NT2/D1 (cell line): ENCODE measurements at regions not wholly inside any gene's neighbourhood (a gene's known extent, or its start where the extent isn't known, plus 50 kb on each side); places are given as distances from the start of the nearest gene placed in this dataset.

Experiments used
- DNase-seq: peaks from one replicate; pipeline ENCODE4 v3.0.0-alpha.2; 2011; ENCODE audit warnings: low read depth, low spot score
- H3K27me3 ChIP-seq: 2 replicates; pipeline ENCODE4 v1.6.0; 2011; ENCODE audit warnings: mild to moderate bottlenecking; ENCODE audit not compliant: insufficient read length, insufficient read depth
- H3K36me3 ChIP-seq: 2 replicates; pipeline ENCODE4 v1.6.1; 2011; ENCODE audit warnings: mild to moderate bottlenecking, low read length, mixed read lengths; ENCODE audit not compliant: insufficient read depth, insufficient read length
- H3K4me1 ChIP-seq: 2 replicates; pipeline ENCODE4 v1.5.1; 2011; ENCODE audit not compliant: insufficient read depth, insufficient read length
- H3K4me3 ChIP-seq: 2 replicates; pipeline ENCODE4 v1.5.1; 2011; ENCODE audit warnings: low read depth; ENCODE audit not compliant: insufficient read length
- H3K9ac ChIP-seq: 2 replicates; pipeline ENCODE4 v1.6.0; 2011; ENCODE audit warnings: low read depth; ENCODE audit not compliant: insufficient read length
- H3K9me3 ChIP-seq: 2 replicates; pipeline ENCODE4 v1.5.1; 2011; ENCODE audit warnings: mild to moderate bottlenecking, low read length; ENCODE audit not compliant: insufficient read depth
- SUZ12 ChIP-seq: IDR thresholded peaks from 2 replicates; pipeline ENCODE4 v1.6.1; 2011; ENCODE audit not compliant: insufficient read length, insufficient read depth; ENCODE audit errors: extremely low read depth
- YY1 ChIP-seq: IDR thresholded peaks from 2 replicates; pipeline ENCODE4 v1.6.1; 2011; ENCODE audit not compliant: insufficient read length, insufficient read depth
- ZNF274 ChIP-seq: IDR thresholded peaks from 2 replicates; pipeline ENCODE4 v1.6.1; 2011; ENCODE audit warnings: mild to moderate bottlenecking, low read depth, low read length

GRCh38 chr15:45993072-45993471, 358.2 kb downstream of the SQOR start:
- Histone ChIP-seq H3K4me3 (no peak overlapping the region), H3K9me3 (no peaks in the 10 kb centered on the region), H3K9ac (no peak overlapping the region), H3K27me3 (no peaks in the 10 kb centered on the region), H3K36me3 (no peaks in the 10 kb centered on the region), H3K4me1 (no peaks in the 10 kb centered on the region)
- TF ChIP-seq ZNF274 (no peak), SUZ12 (no peak), YY1 (no peak)
- DNase-seq: no peak

GRCh38 chr15:45993508-45993907, 358.7 kb downstream of the SQOR start:
- no peak overlapping the region for H3K4me3 ChIP-seq
- H3K36me3 ChIP-seq: no peaks in the 10 kb centered on the region
- H3K9me3 ChIP-seq: no peaks in the 10 kb centered on the region
- H3K9ac ChIP-seq: no peak overlapping the region
- TF ChIP-seq YY1: no peak
- no peak for TF ChIP-seq ZNF274
- no peak for DNase-seq
- no peaks in the 10 kb centered on the region for H3K27me3 ChIP-seq
- H3K4me1 ChIP-seq: no peaks in the 10 kb centered on the region

GRCh38 chr15:45995800-45996199, 361.0 kb downstream of the SQOR start:
- H3K4me3 ChIP-seq: no peak overlapping the region
- H3K27me3 ChIP-seq: no peaks in the 10 kb centered on the region
- no peaks in the 10 kb centered on the region for H3K9me3 ChIP-seq
- TF ChIP-seq YY1: no peak
- TF ChIP-seq ZNF274: no peak
- no peak for TF ChIP-seq SUZ12
- H3K36me3 ChIP-seq: no peaks in the 10 kb centered on the region
- H3K9ac ChIP-seq: no peak overlapping the region
- no peak for DNase-seq
- no peaks in the 10 kb centered on the region for H3K4me1 ChIP-seq

- DNase-seq: no peak
- H3K4me1 ChIP-seq: no peaks in the 10 kb centered on the region
- TF ChIP-seq YY1: no peak
- no peaks in the 10 kb centered on the region for H3K27me3 ChIP-seq
- H3K4me3 ChIP-seq: no peak overlapping the region
- peaks cover 26% of the 10 kb centered on the region for H3K9me3 ChIP-seq
- no peak overlapping the region for H3K9ac ChIP-seq
- no peaks in the 10 kb centered on the region for H3K36me3 ChIP-seq
Observed at GRCh38 chr15:46014532-46014931, 379.7 kb downstream of the SQOR start.

- Histone ChIP-seq H3K27me3 (no peaks in the 10 kb centered on the region), H3K36me3 (no peaks in the 10 kb centered on the region), H3K4me1 (no peaks in the 10 kb centered on the region), H3K9ac (no peak overlapping the region), H3K4me3 (no peak overlapping the region), H3K9me3 (no peaks in the 10 kb centered on the region)
- DNase-seq: no peak
- TF ChIP-seq ZNF274 (no peak), YY1 (no peak), SUZ12 (no peak)
Observed at GRCh38 chr15:46034755-46035154, 399.9 kb downstream of the SQOR start.

- no peak for DNase-seq
- Histone ChIP-seq H3K36me3 (no peaks in the 10 kb centered on the region), H3K27me3 (no peaks in the 10 kb centered on the region), H3K9ac (no peak overlapping the region), H3K9me3 (no peaks in the 10 kb centered on the region), H3K4me1 (no peaks in the 10 kb centered on the region), H3K4me3 (no peak overlapping the region)
- TF ChIP-seq SUZ12 (no peak), YY1 (no peak), ZNF274 (no peak)
Observed at GRCh38 chr15:46039703-46040102, 404.9 kb downstream of the SQOR start.

GRCh38 chr15:46041905-46042304, 407.1 kb downstream of the SQOR start:
- no peak overlapping the region for H3K9ac ChIP-seq
- DNase-seq: no peak
- no peaks in the 10 kb centered on the region for H3K27me3 ChIP-seq
- H3K4me1 ChIP-seq: no peaks in the 10 kb centered on the region
- no peaks in the 10 kb centered on the region for H3K9me3 ChIP-seq
- H3K36me3 ChIP-seq: no peaks in the 10 kb centered on the region
- no peak overlapping the region for H3K4me3 ChIP-seq
- no peak for TF ChIP-seq YY1
- TF ChIP-seq ZNF274: no peak
- no peak for TF ChIP-seq SUZ12

- no peak overlapping the region for H3K4me3 ChIP-seq
- DNase-seq: no peak
- no peak overlapping the region for H3K9ac ChIP-seq
- no peaks in the 10 kb centered on the region for H3K9me3 ChIP-seq
- no peaks in the 10 kb centered on the region for H3K36me3 ChIP-seq
- H3K27me3 ChIP-seq: no peaks in the 10 kb centered on the region
- TF ChIP-seq YY1 (no peak), SUZ12 (no peak), ZNF274 (no peak)
- no peaks in the 10 kb centered on the region for H3K4me1 ChIP-seq
Observed at GRCh38 chr15:46059921-46060594, 425.2 kb downstream of the SQOR start.
